ENCODE measurements at regions not wholly inside any gene's neighbourhood (a gene's known extent, or its start where the extent isn't known, plus 50 kb on each side); places are given as distances from the start of the nearest gene placed in this dataset.

- H3K4me1 ChIP-seq, result no peaks in the 10 kb centered on the region
- no peak overlapping the region for H3K27ac ChIP-seq
- intact Hi-C loops (cut with DNase I; ENCODE audit: low total_unique reads), result no loop called here
- TF ChIP-seq POLR2A (IDR thresholded peaks at IDR 0.05), result no peak
- no peak for TF ChIP-seq CTCF (IDR thresholded peaks at IDR 0.05)
- no peaks in the 10 kb centered on the region for H3K36me3 ChIP-seq (ENCODE audit: low read depth, missing control alignments)
- no peak overlapping the region for H3K4me3 ChIP-seq
- no peaks in the 10 kb centered on the region for H3K27me3 ChIP-seq
- DNase-seq, result no peak
- no peaks in the 10 kb centered on the region for H3K9me3 ChIP-seq
- whole genome bisulfite sequencing, 2 donors, result 54 to 71% methylated on average over 7 of the region's 7 CpGs
Observed at GRCh38 chr1:232718928-232719927, 86.0 kb upstream of the MAP10 start.

- WGBS, 2 donors, result 88 to 92% methylated on average over 3 of the region's 3 CpGs
- H3K9me3 ChIP-seq, result no peaks in the 10 kb centered on the region
Observed at GRCh38 chr1:232722626-232723025, 82.6 kb upstream of the MAP10 start.

DNA sequence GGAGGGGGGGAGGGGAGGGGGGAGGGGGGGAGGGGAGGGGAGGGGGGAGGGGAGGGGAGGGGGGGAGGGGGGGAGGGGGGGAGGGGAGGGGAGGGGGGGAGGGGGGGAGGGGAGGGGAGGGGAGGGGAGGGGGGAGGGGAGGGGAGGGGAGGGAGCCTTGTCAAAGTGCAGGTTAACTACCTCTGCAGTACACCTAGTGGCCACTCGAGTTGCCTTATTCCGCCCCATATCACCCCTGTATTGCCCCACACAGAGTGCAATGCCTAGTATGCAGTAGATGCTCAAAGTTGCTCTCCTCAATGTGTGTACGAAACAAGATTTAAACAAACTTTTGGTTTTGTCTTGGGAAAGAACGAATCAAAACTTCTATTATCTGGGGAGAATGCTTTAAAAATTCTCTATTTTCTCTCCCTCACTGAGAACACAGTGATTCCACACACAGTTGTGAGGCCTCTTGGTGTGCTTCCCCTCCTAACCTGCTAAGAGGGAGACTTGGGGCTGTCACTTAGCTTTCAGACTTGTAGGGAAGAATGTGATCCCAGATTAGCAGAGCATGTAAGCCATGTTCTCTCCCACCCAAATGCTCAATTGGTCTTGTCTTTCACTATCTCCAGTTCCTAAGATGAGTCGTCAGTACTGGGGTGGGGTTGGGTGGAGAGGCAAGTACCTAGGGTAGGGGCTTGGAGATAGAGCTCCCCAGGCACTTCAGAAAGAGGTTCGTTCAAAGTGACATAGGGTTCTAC lies 79.7 kb upstream of the MAP10 start:
- TF ChIP-seq POLR2A (IDR thresholded peaks at IDR 0.05) (no peak), CTCF (IDR thresholded peaks at IDR 0.05) (no peak)
- 61 to 76% methylated on average over 6 of the region's 6 CpGs for WGBS, 2 donors
- Histone ChIP-seq H3K27me3 (no peaks in the 10 kb centered on the region), H3K4me1 (no peaks in the 10 kb centered on the region), H3K4me3 (no peak overlapping the region), H3K36me3 (ENCODE audit: low read depth, missing control alignments) (no peaks in the 10 kb centered on the region), H3K9me3 (no peaks in the 10 kb centered on the region), H3K27ac (no peak overlapping the region)
- DNase-seq, result no peak
- intact Hi-C loops (cut with DNase I; ENCODE audit: low total_unique reads), result no loop called here

More at GRCh38 chr1:232722626-232723025, 82.6 kb upstream of the MAP10 start:
- no peaks in the 10 kb centered on the region for H3K4me1 ChIP-seq
- no peak for TF ChIP-seq CTCF (IDR thresholded peaks at IDR 0.05)
- TF ChIP-seq POLR2A (IDR thresholded peaks at IDR 0.05), result no peak
- intact Hi-C loops (cut with DNase I; ENCODE audit: low total_unique reads), result no loop called here
- no peaks in the 10 kb centered on the region for H3K27me3 ChIP-seq
- H3K4me3 ChIP-seq, result no peak overlapping the region
- H3K36me3 ChIP-seq (ENCODE audit: low read depth, missing control alignments), result no peaks in the 10 kb centered on the region
- DNase-seq, result no peak
- no peak overlapping the region for H3K27ac ChIP-seq

- no peak for DNase-seq
- 68 to 69% methylated on average over 8 of the region's 8 CpGs for WGBS, 2 donors
- no peaks in the 10 kb centered on the region for H3K27me3 ChIP-seq
- TF ChIP-seq CTCF (IDR thresholded peaks at IDR 0.05), result no peak
- no peak for TF ChIP-seq POLR2A (IDR thresholded peaks at IDR 0.05)
- intact Hi-C loops (cut with DNase I; ENCODE audit: low total_unique reads), result no loop called here
- no peak overlapping the region for H3K4me3 ChIP-seq
- H3K27ac ChIP-seq, result no peak overlapping the region
- no peaks in the 10 kb centered on the region for H3K36me3 ChIP-seq (ENCODE audit: low read depth, missing control alignments)
- no peaks in the 10 kb centered on the region for H3K4me1 ChIP-seq
- H3K9me3 ChIP-seq, result no peaks in the 10 kb centered on the region
Observed at GRCh38 chr1:232726048-232726779, 79.0 kb upstream of the MAP10 start.

All from testis (tissue), 2 donors.